OCI-LY7 (cell line): ENCODE measurements at regions not wholly inside any gene's neighbourhood (a gene's known extent, or its start where the extent isn't known, plus 50 kb on each side); places are given as distances from the start of the nearest gene placed in this dataset.

Source experiments
- BruUV-seq: library from RNA; stranded (reverse); fragments of 400-500 nt; replicated peaks from 2 replicates; lab custom pipeline; 2021; lab: Mats Ljungman, UMichigan
- CTCF ChIA-PET: fragments of 300-600 bp; sonication (Branson Sonifier 250); formaldehyde crosslinking; loops from one replicate; lab custom pipeline; 2022; ENCODE audit warnings: antibody characterized with exemption; ENCODE audit not compliant: unreplicated experiment; lab: Charles Lee
- POLR2A ChIA-PET: fragments of 300-600 bp; sonication (Branson Sonifier 250); formaldehyde crosslinking; loops from one replicate; lab custom pipeline; 2022; ENCODE audit warnings: antibody characterized with exemption; lab: Charles Lee
- DNase-seq: peaks from one replicate; pipeline ENCODE4 v3.0.0-alpha.2; 2015; ENCODE audit warnings: low spot score
- H2AFZ ChIP-seq: fragments of 200-600 bp; sonication (generic), shearing (Covaris generic); 2 replicates; pipeline ENCODE4 v1.6.1; 2014; ENCODE audit warnings: mild to moderate bottlenecking, antibody characterized with exemption, low read length, moderate library complexity
- H3K27ac ChIP-seq: fragments of 200-600 bp; sonication (generic); 2 replicates; pipeline ENCODE4 v1.5.1; 2014; ENCODE audit warnings: mixed run types, low read depth, mild to moderate bottlenecking, moderate library complexity, low read length, inconsistent platforms; ENCODE audit not compliant: poor library complexity, severe bottlenecking
- H3K36me3 ChIP-seq: fragments of 200-600 bp; sonication (generic); 2 replicates; pipeline ENCODE4 v1.6.1; 2014; ENCODE audit warnings: mild to moderate bottlenecking, antibody characterized with exemption, low read length, moderate library complexity, mixed read lengths; ENCODE audit not compliant: insufficient read depth
- H3K4me1 ChIP-seq: fragments of 200-600 bp; sonication (generic); 2 replicates; pipeline ENCODE4 v1.5.1; 2014; ENCODE audit warnings: mild to moderate bottlenecking, low read length; ENCODE audit not compliant: insufficient read depth, poor library complexity, severe bottlenecking
- H3K4me2 ChIP-seq: fragments of 200-600 bp; sonication (generic); 2 replicates; pipeline ENCODE4 v1.6.1; 2014; ENCODE audit warnings: mild to moderate bottlenecking, low read length
- H3K4me3 ChIP-seq: fragments of 200-600 bp; sonication (generic); 2 replicates; pipeline ENCODE4 v1.5.1; 2014; ENCODE audit warnings: mild to moderate bottlenecking, low read depth, low read length; ENCODE audit not compliant: poor library complexity, severe bottlenecking
- H3K79me2 ChIP-seq: fragments of 200-600 bp; sonication (generic); 2 replicates; pipeline ENCODE4 v1.6.1; 2016; ENCODE audit warnings: low read depth, mild to moderate bottlenecking, low read length, moderate library complexity, mixed read lengths; ENCODE audit not compliant: insufficient read depth
- H3K9me2 ChIP-seq: fragments of 200-600 bp; sonication (generic); 2 replicates; pipeline ENCODE4 v1.6.1; 2016; ENCODE audit warnings: mild to moderate bottlenecking, low read length, mixed read lengths; ENCODE audit not compliant: insufficient read depth
- H3K9me3 ChIP-seq: fragments of 200-600 bp; sonication (generic); 2 replicates; pipeline ENCODE4 v1.6.1; 2014; ENCODE audit warnings: mild to moderate bottlenecking, mixed run types, low read length, mixed read lengths
- H4K20me1 ChIP-seq: fragments of 200-600 bp; sonication (generic); 2 replicates; pipeline ENCODE4 v1.6.1; 2014; ENCODE audit warnings: mild to moderate bottlenecking, antibody characterized with exemption, low read length, moderate library complexity, mixed read lengths; ENCODE audit not compliant: insufficient read depth
- EZH2phosphoT487 ChIP-seq: fragments of 200-600 bp; sonication (generic); IDR thresholded peaks from 2 replicates; pipeline ENCODE4 v1.6.1; 2018; ENCODE audit warnings: low read depth, borderline replicate concordance, mild to moderate bottlenecking, mixed run types, antibody characterized with exemption, low read length, moderate library complexity, mixed read lengths
- intact Hi-C: fragments of 100-400 bp; cut with micrococcal nuclease; formaldehyde crosslinking; loops from one replicate; pipeline ENCODE4 v1.10.0; 2022; ENCODE audit not compliant: unreplicated experiment
- TF ChIP-seq, protein P1 (sequence below): fragments of 200-600 bp; sonication (generic); conservative IDR thresholded peaks from 2 replicates; pipeline ENCODE4 v1.5.1; 2014; ENCODE audit warnings: mild to moderate bottlenecking, antibody characterized with exemption, low read length, moderate library complexity, mixed read lengths

GRCh38 chr1:58931756-58932155 is 147.9 kb upstream of the JUN start:
- ChIA-PET POLR2A (interaction anchor here (0.5 to 1.0 kb wide), 4 partner anchors 10 to 1342 kb away, joined by 3 read pairs; no protein-coding TSS in a partner anchor), CTCF (no interaction called here)
- DNase-seq = no peak
- no TSS peak for BruUV-seq
- Histone ChIP-seq H2AFZ (no peak overlapping the region), H4K20me1 (no peaks in the 10 kb centered on the region), H3K4me1 (no peaks in the 10 kb centered on the region), H3K9me2 (no peaks in the 10 kb centered on the region), H3K4me2 (no peak overlapping the region), H3K36me3 (no peaks in the 10 kb centered on the region), H3K9me3 (no peaks in the 10 kb centered on the region), H3K79me2 (no peaks in the 10 kb centered on the region), H3K27ac (no peak overlapping the region), H3K4me3 (no peak overlapping the region)
- TF ChIP-seq, protein P1, sequence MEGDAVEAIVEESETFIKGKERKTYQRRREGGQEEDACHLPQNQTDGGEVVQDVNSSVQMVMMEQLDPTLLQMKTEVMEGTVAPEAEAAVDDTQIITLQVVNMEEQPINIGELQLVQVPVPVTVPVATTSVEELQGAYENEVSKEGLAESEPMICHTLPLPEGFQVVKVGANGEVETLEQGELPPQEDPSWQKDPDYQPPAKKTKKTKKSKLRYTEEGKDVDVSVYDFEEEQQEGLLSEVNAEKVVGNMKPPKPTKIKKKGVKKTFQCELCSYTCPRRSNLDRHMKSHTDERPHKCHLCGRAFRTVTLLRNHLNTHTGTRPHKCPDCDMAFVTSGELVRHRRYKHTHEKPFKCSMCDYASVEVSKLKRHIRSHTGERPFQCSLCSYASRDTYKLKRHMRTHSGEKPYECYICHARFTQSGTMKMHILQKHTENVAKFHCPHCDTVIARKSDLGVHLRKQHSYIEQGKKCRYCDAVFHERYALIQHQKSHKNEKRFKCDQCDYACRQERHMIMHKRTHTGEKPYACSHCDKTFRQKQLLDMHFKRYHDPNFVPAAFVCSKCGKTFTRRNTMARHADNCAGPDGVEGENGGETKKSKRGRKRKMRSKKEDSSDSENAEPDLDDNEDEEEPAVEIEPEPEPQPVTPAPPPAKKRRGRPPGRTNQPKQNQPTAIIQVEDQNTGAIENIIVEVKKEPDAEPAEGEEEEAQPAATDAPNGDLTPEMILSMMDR = no peak
- TF ChIP-seq EZH2phosphoT487 = no peak
- intact Hi-C loops = no loop called here

DNA sequence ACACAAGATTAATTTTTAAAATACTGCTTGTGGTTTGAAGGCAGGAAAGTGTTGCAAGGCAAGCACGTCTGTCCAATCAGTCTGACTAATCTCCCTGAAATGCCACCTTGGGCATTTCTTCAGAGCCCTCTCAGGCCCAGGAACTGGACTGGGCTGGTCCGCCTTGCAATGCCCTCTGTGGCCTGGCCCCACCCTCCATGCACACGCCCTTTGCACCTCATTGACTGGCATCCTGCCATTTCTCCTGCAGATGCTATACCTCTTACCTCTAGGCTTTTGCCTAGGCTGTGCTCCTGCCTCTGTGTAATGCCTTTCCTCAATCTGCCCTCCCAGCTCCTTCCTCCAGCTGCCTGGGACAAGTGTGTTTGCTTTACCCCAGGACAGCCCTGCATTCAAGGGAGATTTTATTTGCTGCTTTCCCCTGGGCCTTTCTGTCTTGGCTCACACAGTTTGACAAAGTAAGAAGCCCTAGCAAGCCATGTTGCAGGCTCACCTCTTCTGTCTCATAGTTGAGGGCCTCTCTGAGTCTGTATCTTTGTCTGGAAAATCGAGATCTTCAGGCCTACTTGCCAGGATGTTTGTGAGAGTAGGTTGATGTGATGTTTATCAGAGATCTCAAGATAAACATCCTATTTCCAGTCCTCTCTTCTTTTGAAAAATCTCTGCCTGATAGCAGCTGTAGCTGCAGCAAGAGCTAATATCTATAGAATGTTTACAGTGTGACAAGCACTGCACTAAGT is 149.2 kb upstream of the JUN start:
- TF ChIP-seq, protein P1 = no peak
- TF ChIP-seq EZH2phosphoT487 = no peak
- CTCF ChIA-PET = no interaction called here

DNA sequence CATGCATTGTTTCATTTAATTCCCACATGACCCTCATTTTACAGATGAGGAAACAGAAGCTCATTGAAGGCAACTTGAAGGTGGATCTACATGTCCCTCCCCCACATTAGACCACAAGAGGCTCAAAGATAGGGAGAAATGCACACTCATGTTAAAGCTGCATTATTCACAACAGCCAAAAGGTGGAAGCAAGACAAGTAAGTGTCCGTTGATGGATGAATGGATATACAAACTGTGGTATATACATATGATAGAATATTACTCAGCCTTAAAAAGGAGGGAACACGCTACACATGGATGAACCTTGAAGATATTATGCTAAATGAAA is 149.7 kb upstream of the JUN start:
- H3K4me3 ChIP-seq = no peak overlapping the region
- intact Hi-C loops = no loop called here
- no peak overlapping the region for H3K27ac ChIP-seq
- no peak overlapping the region for H3K4me2 ChIP-seq
- TF ChIP-seq, protein P1 = no peak
- no peak for TF ChIP-seq EZH2phosphoT487
- DNase-seq = no peak
- no TSS peak for BruUV-seq
- POLR2A ChIA-PET = no interaction called here
- no peaks in the 10 kb centered on the region for H3K4me1 ChIP-seq
- no peak overlapping the region for H2AFZ ChIP-seq
- no peaks in the 10 kb centered on the region for H3K79me2 ChIP-seq
- no peaks in the 10 kb centered on the region for H4K20me1 ChIP-seq
- no peaks in the 10 kb centered on the region for H3K36me3 ChIP-seq
- H3K9me3 ChIP-seq = no peaks in the 10 kb centered on the region
- CTCF ChIA-PET = no interaction called here
- H3K9me2 ChIP-seq = no peaks in the 10 kb centered on the region

More for the DNA sequence above, 149.2 kb upstream of the JUN start:
- no peak overlapping the region for H2AFZ ChIP-seq
- H3K4me1 ChIP-seq = no peaks in the 10 kb centered on the region
- no peaks in the 10 kb centered on the region for H3K79me2 ChIP-seq
- no peak overlapping the region for H3K27ac ChIP-seq
- no peak overlapping the region for H3K4me2 ChIP-seq
- intact Hi-C loops = no loop called here
- H3K36me3 ChIP-seq = no peaks in the 10 kb centered on the region
- no peaks in the 10 kb centered on the region for H3K9me3 ChIP-seq
- H4K20me1 ChIP-seq = no peaks in the 10 kb centered on the region
- no TSS peak for BruUV-seq
- H3K4me3 ChIP-seq = no peak overlapping the region
- no peaks in the 10 kb centered on the region for H3K9me2 ChIP-seq
- POLR2A ChIA-PET = no interaction called here
- DNase-seq = no peak
